ENCODE measurements at regions not wholly inside any gene's neighbourhood (a gene's known extent, or its start where the extent isn't known, plus 50 kb on each side); places are given as distances from the start of the nearest gene placed in this dataset.

DNA sequence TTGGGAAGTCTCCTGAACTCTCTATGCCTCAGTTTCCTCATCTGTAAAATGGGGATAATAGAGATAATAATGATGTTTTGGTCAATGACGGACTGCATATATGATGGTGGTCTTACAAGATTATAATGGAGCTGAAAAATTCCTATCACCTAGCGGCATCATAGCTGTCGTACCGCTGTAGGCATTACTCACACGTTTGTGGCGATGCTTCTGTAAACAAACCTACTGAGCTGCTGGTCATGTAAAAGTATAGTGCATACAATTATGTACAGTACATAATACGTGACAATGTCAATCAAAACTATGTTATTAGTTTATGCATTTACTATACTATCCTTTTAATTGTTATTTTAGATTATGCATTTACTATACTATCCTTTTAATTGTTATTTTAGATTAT is 339.1 kb upstream of the NPVF start:
- TF ChIP-seq CTCF (IDR thresholded peaks at IDR 0.05; ENCODE audit: poor library complexity, severe bottlenecking) (no peak), MXI1 (conservative IDR thresholded peaks at IDR 0.05; ENCODE audit: poor library complexity, severe bottlenecking) (no peak), EP300 (conservative IDR thresholded peaks at IDR 0.05; ENCODE audit: poor library complexity, severe bottlenecking) (no peak), SMC3 (conservative IDR thresholded peaks at IDR 0.05; ENCODE audit: poor library complexity) (no peak), EZH2 (IDR thresholded peaks at IDR 0.05; ENCODE audit: borderline replicate concordance, insufficient read depth, low read length, poor library complexity, severe bottlenecking) (no peak), TAF1 (IDR thresholded peaks at IDR 0.05; ENCODE audit: low read depth) (no peak), POLR2AphosphoS5 (IDR thresholded peaks at IDR 0.05) (no peak), RAD21 (conservative IDR thresholded peaks at IDR 0.05) (no peak)

Measured in neural cell (in vitro differentiated cells).